Muscle of leg (tissue), 3 donors: ENCODE measurements at regions not wholly inside any gene's neighbourhood (a gene's known extent, or its start where the extent isn't known, plus 50 kb on each side); places are given as distances from the start of the nearest gene placed in this dataset.

Experiments
- DNase-seq: peaks from one replicate; pipeline ENCODE4 v3.0.0; 2013
- H3K27ac ChIP-seq: one replicate; pipeline ENCODE4 v1.5.1; 2013; ENCODE audit warnings: mild to moderate bottlenecking, low read length, control low read depth
- H3K27me3 ChIP-seq: one replicate; pipeline ENCODE4 v1.6.1; 2013; ENCODE audit warnings: low read length; ENCODE audit not compliant: control insufficient read depth, insufficient read depth
- H3K36me3 ChIP-seq: one replicate; pipeline ENCODE4 v1.6.1; 2013; ENCODE audit warnings: low read length; ENCODE audit not compliant: control insufficient read depth, insufficient read depth
- H3K4me1 ChIP-seq: one replicate; pipeline ENCODE4 v1.6.1; 2013; ENCODE audit warnings: low read length; ENCODE audit not compliant: control insufficient read depth, insufficient read depth
- H3K4me3 ChIP-seq: one replicate; pipeline ENCODE4 v1.5.1; 2013; ENCODE audit warnings: low read length, control low read depth
- H3K9me3 ChIP-seq: replicated peaks from 2 replicates; pipeline ENCODE4 v1.6.1; 2013; ENCODE audit warnings: low read depth, low read length; ENCODE audit not compliant: control insufficient read depth
- WGBS: methylation state at CpG from one replicate; pipeline ENCODE4 v1.1.5; 2013; ENCODE audit warnings: missing lambda C conversion rate; ENCODE audit not compliant: insufficient coverage; 5-methylcytosine and 5-hydroxymethylcytosine counted together

DNA sequence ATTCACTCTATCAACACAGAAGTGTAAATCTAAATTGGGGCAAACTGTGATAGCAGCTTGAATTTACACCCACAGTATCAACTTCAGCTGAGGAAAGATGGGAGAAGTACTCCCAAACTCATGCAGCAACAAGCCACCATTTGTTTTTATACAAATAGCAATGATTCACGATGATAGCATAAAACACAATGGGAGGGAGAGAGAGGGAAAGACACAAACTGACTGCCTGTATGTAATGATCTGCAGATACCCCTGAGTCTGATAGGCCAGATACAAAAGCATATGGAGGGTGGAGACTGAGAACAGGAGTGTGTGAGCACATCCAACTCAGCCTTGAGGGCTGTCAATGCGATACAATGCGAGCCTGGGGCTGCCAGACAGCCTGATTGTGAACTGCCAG lies 79.2 kb downstream of the CNTN3 start:
- Histone ChIP-seq H3K9me3 (no peaks in the 10 kb centered on the region), H3K4me1 (peaks cover 3% of the 10 kb centered on the region), H3K27ac (no peak overlapping the region), H3K27me3 (no peaks in the 10 kb centered on the region), H3K36me3 (no peaks in the 10 kb centered on the region), H3K4me3 (no peak overlapping the region)
- 92% methylated on average over 3 of the region's 3 CpGs for whole genome bisulfite sequencing
- DNase-seq = no peak

DNA sequence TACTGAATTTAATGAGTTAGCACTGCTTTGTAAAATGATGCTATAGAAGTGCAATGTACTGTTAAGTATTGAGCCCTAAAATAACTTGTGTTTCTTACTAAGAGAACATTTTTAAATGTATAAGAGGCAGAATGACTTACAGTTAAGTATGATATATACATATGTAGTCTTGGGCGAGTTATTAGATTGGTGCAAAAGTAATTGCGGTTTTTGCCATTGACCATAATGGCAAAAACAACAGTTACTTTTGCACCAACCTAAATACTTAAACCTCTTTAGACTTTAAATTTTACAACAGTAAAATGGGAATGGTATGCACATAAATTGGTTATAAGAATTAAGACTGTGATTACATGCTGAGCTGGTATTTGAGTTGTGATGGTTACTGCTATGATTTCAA lies 79.8 kb downstream of the CNTN3 start:
- DNase-seq = no peak
- WGBS = no CpG with 5 or more reads among the region's 2 CpGs

DNA sequence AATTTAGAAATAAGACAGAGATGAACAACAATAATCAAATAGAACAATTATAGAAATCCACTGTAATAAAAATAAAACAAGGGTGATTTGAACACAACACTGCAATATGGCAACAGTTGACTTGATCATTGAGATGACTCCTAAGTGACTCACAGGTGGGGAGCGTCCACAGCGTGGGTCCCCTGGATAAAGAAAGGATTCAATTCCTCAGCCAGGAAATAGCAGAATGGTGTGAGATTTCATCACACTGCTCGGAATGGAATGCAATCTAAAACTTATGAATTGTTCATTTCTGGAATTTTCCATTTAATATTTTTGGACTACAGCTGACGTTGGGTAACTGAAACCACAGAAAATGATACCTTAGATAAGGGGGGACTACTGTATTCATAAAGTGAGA lies 82.0 kb downstream of the CNTN3 start:
- Histone ChIP-seq H3K27ac (no peak overlapping the region), H3K36me3 (no peaks in the 10 kb centered on the region), H3K9me3 (no peaks in the 10 kb centered on the region), H3K27me3 (no peaks in the 10 kb centered on the region), H3K4me1 (peaks cover 3% of the 10 kb centered on the region), H3K4me3 (no peak overlapping the region)
- DNase-seq = peak; percentile 17
- 44% methylated on average over 2 of the region's 4 CpGs for WGBS

More for the DNA sequence above, 79.8 kb downstream of the CNTN3 start:
- Histone ChIP-seq H3K4me3 (no peak overlapping the region), H3K27ac (no peak overlapping the region), H3K4me1 (peaks cover 3% of the 10 kb centered on the region), H3K9me3 (no peaks in the 10 kb centered on the region), H3K36me3 (no peaks in the 10 kb centered on the region), H3K27me3 (no peaks in the 10 kb centered on the region)

DNA sequence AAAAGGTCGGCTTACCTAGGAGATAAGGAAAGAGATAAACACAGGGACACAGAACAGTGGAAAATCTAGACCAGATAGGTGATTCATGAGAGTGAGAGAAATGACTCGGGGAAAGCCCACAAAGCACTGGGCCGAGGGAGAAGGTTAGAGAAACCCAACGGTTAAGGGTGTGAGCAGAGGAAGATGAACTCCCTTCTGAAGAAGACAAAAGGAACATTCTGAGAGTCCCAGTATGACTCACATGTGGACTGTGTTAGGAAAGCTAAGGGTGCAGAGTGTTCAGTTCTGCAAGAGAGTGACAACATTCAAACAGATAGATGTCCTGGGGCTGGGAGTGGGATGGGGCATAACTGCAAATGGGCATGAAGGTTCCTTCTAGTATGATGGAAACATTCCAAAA lies 83.0 kb downstream of the CNTN3 start:
- Histone ChIP-seq H3K4me3 (no peak overlapping the region), H3K9me3 (no peaks in the 10 kb centered on the region), H3K4me1 (no peaks in the 10 kb centered on the region), H3K36me3 (no peaks in the 10 kb centered on the region), H3K27ac (no peak overlapping the region), H3K27me3 (no peaks in the 10 kb centered on the region)
- no peak for DNase-seq
- 93% methylated on average over 3 of the region's 4 CpGs for WGBS

DNA sequence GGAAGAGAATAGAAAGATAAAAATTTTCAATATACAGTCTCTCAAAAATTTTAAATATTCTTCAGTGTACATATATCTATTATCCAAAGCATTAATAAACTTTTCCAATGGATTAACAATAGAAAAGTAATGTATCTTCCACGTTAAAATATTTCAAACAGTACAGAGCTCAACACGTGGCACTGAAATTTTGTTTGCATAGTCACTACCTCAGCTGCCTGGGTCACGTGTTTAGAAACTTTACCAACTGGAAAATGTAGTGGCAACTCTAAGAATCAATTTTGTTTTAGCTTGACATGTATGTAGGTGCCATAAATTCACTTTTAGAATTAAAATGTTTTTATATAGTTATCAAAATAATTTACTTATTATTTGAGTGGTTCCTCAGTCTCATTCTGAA lies 85.3 kb downstream of the CNTN3 start:
- Histone ChIP-seq H3K36me3 (no peaks in the 10 kb centered on the region), H3K4me3 (no peak overlapping the region), H3K27me3 (no peaks in the 10 kb centered on the region), H3K9me3 (no peaks in the 10 kb centered on the region), H3K27ac (no peak overlapping the region), H3K4me1 (no peaks in the 10 kb centered on the region)
- DNase-seq = no peak
- no CpG with 5 or more reads among the region's 3 CpGs for WGBS

DNA sequence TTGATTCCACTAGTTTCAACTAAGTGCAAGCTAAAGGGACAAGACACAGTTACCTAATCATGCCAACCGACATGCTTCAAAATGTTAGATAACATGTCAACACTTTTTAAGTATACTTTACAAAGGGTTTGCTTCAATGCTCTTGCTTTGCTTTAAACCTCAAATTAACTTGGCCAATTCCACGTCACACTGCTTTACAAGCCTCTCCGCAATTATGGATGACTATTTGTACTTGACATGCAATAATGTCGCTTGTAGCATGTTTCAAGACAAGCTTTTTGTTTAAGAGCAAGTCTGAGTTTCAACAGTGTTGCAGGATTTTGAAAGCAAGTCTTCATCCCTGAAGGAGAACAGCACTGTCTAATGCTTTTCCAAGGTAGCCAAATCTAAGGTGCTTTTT lies 86.9 kb downstream of the CNTN3 start:
- H3K36me3 ChIP-seq = no peaks in the 10 kb centered on the region
- H3K9me3 ChIP-seq = no peaks in the 10 kb centered on the region

DNA sequence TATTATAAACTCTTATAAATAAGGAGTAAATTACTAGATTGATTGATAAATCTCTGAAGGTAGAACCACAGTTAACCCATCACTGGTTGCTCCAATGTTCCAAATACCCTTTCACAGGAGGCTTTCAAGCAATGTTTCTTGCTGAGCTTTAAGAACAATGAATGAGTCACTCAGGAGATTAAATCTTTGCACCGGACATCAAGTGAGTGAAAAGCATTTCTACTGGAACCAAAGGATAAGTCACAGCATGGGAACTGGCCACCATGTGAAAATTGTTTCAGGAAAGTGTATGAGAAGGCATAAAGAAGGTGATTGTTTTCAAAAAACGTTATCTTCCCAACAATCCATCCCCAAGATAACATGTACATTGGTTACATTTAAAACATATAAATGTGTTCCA lies 90.6 kb downstream of the CNTN3 start:
- no peak for DNase-seq
- no peaks in the 10 kb centered on the region for H3K9me3 ChIP-seq
- no peaks in the 10 kb centered on the region for H3K27me3 ChIP-seq
- WGBS = no CpG with 5 or more reads among the region's 2 CpGs
- no peaks in the 10 kb centered on the region for H3K4me1 ChIP-seq
- no peaks in the 10 kb centered on the region for H3K36me3 ChIP-seq
- no peak overlapping the region for H3K4me3 ChIP-seq
- no peak overlapping the region for H3K27ac ChIP-seq

More for the DNA sequence above, 86.9 kb downstream of the CNTN3 start:
- no CpG with 5 or more reads among the region's 4 CpGs for WGBS
- Histone ChIP-seq H3K4me1 (no peaks in the 10 kb centered on the region), H3K4me3 (no peak overlapping the region), H3K27me3 (no peaks in the 10 kb centered on the region), H3K27ac (no peak overlapping the region)
- no peak for DNase-seq

DNA sequence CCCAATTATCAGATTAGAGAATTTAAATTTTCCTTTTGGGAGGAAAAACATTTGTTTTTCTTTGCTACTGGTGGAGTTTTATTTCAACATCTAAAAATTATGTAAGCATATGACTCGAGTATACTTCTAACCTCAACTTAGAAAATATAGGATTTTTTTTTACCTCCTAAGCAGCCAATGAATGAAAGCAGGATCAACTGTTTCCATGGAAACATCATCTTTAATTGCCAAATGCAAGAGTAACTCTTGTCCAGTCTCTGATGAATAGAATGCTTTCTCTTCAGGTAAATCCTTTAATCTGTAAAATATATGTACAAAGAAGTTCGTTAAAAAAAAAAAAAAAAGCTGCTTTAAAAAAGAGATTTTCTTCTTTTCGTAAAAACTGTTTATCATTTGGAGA lies 93.6 kb downstream of the CNTN3 start:
- Histone ChIP-seq H3K4me3 (no peak overlapping the region), H3K36me3 (no peaks in the 10 kb centered on the region), H3K9me3 (no peaks in the 10 kb centered on the region), H3K27ac (no peak overlapping the region), H3K27me3 (no peaks in the 10 kb centered on the region), H3K4me1 (no peaks in the 10 kb centered on the region)
- no CpG with 5 or more reads among the region's 3 CpGs for WGBS
- no peak for DNase-seq

DNA sequence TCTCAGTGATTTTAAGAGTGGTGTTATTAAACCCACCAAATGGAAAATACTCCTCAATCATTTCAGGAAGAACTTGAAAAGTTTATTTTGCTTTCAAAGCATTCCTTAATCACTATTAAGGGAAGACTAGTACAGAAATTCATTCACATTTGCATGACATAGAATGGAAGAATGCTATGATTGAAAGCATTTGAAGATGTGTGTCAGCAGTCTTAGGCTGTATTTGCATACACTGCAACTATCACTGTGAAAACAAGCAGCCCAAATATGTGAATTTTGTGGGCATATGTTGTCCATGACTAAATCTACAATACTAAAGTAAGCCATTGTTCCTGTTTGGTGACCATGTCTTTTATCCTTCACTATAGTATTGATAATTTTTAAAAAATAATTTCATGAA lies 95.8 kb downstream of the CNTN3 start:
- DNase-seq = no peak
- Histone ChIP-seq H3K4me1 (no peaks in the 10 kb centered on the region), H3K27me3 (no peaks in the 10 kb centered on the region), H3K4me3 (no peak overlapping the region), H3K36me3 (no peaks in the 10 kb centered on the region), H3K27ac (no peak overlapping the region), H3K9me3 (no peaks in the 10 kb centered on the region)

DNA sequence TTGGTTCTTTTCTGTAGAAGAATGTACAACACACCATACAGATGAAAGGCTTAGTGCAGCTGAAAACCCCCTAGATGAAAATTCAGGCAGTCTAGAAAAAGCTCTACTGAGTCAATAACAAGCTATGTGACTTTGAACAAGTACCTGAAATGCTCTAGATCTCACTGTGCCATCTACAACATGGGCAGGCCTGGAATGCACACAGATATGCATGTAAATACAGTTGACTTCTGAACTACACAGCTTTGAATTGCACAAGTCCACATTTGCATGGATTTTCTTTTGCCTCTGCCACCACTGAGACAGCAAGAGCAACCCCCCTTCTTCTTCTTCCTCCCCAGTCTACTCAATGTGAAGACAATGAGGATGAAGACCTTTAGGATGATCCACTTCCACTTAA lies 98.4 kb downstream of the CNTN3 start:
- Histone ChIP-seq H3K36me3 (no peaks in the 10 kb centered on the region), H3K4me1 (no peaks in the 10 kb centered on the region), H3K27me3 (no peaks in the 10 kb centered on the region), H3K27ac (no peak overlapping the region), H3K9me3 (no peaks in the 10 kb centered on the region), H3K4me3 (no peak overlapping the region)
- DNase-seq = no peak

DNA sequence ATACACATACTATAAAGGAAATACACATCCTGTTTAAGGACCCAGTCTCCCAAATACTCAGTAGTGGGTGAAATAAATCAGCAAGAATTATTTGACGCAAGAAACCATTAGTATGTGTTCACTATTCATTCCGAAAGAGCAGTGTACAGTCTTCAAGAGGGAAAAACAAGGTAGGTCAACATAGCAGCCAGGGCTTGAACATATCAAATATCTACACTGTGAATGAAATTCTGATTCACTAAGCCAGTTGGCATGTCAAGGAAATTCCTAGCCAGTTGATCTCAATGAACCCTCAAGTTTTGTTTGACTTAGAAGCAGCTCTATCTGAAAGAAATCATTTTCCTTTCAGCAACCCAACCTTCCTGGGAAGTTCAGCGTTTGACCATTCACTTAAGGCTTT lies 99.0 kb downstream of the CNTN3 start:
- Histone ChIP-seq H3K27me3 (no peaks in the 10 kb centered on the region), H3K4me3 (no peak overlapping the region), H3K9me3 (no peaks in the 10 kb centered on the region), H3K36me3 (no peaks in the 10 kb centered on the region), H3K4me1 (no peaks in the 10 kb centered on the region), H3K27ac (no peak overlapping the region)
- DNase-seq = no peak
- WGBS = 89% methylated on average over 3 of the region's 3 CpGs
